ENCODE measurements at regions not wholly inside any gene's neighbourhood (a gene's known extent, or its start where the extent isn't known, plus 50 kb on each side); places are given as distances from the start of the nearest gene placed in this dataset.

GRCh38 chr13:100892981-100893380 lies 218.4 kb upstream of the TMTC4 start (continued):
- TF ChIP-seq, protein P1, sequence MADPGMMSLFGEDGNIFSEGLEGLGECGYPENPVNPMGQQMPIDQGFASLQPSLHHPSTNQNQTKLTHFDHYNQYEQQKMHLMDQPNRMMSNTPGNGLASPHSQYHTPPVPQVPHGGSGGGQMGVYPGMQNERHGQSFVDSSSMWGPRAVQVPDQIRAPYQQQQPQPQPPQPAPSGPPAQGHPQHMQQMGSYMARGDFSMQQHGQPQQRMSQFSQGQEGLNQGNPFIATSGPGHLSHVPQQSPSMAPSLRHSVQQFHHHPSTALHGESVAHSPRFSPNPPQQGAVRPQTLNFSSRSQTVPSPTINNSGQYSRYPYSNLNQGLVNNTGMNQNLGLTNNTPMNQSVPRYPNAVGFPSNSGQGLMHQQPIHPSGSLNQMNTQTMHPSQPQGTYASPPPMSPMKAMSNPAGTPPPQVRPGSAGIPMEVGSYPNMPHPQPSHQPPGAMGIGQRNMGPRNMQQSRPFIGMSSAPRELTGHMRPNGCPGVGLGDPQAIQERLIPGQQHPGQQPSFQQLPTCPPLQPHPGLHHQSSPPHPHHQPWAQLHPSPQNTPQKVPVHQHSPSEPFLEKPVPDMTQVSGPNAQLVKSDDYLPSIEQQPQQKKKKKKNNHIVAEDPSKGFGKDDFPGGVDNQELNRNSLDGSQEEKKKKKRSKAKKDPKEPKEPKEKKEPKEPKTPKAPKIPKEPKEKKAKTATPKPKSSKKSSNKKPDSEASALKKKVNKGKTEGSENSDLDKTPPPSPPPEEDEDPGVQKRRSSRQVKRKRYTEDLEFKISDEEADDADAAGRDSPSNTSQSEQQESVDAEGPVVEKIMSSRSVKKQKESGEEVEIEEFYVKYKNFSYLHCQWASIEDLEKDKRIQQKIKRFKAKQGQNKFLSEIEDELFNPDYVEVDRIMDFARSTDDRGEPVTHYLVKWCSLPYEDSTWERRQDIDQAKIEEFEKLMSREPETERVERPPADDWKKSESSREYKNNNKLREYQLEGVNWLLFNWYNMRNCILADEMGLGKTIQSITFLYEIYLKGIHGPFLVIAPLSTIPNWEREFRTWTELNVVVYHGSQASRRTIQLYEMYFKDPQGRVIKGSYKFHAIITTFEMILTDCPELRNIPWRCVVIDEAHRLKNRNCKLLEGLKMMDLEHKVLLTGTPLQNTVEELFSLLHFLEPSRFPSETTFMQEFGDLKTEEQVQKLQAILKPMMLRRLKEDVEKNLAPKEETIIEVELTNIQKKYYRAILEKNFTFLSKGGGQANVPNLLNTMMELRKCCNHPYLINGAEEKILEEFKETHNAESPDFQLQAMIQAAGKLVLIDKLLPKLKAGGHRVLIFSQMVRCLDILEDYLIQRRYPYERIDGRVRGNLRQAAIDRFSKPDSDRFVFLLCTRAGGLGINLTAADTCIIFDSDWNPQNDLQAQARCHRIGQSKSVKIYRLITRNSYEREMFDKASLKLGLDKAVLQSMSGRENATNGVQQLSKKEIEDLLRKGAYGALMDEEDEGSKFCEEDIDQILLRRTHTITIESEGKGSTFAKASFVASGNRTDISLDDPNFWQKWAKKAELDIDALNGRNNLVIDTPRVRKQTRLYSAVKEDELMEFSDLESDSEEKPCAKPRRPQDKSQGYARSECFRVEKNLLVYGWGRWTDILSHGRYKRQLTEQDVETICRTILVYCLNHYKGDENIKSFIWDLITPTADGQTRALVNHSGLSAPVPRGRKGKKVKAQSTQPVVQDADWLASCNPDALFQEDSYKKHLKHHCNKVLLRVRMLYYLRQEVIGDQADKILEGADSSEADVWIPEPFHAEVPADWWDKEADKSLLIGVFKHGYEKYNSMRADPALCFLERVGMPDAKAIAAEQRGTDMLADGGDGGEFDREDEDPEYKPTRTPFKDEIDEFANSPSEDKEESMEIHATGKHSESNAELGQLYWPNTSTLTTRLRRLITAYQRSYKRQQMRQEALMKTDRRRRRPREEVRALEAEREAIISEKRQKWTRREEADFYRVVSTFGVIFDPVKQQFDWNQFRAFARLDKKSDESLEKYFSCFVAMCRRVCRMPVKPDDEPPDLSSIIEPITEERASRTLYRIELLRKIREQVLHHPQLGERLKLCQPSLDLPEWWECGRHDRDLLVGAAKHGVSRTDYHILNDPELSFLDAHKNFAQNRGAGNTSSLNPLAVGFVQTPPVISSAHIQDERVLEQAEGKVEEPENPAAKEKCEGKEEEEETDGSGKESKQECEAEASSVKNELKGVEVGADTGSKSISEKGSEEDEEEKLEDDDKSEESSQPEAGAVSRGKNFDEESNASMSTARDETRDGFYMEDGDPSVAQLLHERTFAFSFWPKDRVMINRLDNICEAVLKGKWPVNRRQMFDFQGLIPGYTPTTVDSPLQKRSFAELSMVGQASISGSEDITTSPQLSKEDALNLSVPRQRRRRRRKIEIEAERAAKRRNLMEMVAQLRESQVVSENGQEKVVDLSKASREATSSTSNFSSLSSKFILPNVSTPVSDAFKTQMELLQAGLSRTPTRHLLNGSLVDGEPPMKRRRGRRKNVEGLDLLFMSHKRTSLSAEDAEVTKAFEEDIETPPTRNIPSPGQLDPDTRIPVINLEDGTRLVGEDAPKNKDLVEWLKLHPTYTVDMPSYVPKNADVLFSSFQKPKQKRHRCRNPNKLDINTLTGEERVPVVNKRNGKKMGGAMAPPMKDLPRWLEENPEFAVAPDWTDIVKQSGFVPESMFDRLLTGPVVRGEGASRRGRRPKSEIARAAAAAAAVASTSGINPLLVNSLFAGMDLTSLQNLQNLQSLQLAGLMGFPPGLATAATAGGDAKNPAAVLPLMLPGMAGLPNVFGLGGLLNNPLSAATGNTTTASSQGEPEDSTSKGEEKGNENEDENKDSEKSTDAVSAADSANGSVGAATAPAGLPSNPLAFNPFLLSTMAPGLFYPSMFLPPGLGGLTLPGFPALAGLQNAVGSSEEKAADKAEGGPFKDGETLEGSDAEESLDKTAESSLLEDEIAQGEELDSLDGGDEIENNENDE (IDR thresholded peaks at IDR 0.05; ENCODE audit: low read depth, low read length) = no peak
- TF ChIP-seq RAD21 (CRISPR knock-in tag; conservative IDR thresholded peaks at IDR 0.05 in 1 of 2, IDR thresholded peaks at IDR 0.05 in 1 of 2) = no peak
